ENCODE measurements at regions not wholly inside any gene's neighbourhood (a gene's known extent, or its start where the extent isn't known, plus 50 kb on each side); places are given as distances from the start of the nearest gene placed in this dataset.

GRCh38 chr2:8303322-8303832, 378.5 kb upstream of the ID2 start:
- no peaks in the 10 kb centered on the region for H3K9me3 ChIP-seq
- H3K27ac ChIP-seq = no peak overlapping the region
- DNase-seq (ENCODE audit: low spot score) = peak; percentile 75
- TF ChIP-seq, protein P1, sequence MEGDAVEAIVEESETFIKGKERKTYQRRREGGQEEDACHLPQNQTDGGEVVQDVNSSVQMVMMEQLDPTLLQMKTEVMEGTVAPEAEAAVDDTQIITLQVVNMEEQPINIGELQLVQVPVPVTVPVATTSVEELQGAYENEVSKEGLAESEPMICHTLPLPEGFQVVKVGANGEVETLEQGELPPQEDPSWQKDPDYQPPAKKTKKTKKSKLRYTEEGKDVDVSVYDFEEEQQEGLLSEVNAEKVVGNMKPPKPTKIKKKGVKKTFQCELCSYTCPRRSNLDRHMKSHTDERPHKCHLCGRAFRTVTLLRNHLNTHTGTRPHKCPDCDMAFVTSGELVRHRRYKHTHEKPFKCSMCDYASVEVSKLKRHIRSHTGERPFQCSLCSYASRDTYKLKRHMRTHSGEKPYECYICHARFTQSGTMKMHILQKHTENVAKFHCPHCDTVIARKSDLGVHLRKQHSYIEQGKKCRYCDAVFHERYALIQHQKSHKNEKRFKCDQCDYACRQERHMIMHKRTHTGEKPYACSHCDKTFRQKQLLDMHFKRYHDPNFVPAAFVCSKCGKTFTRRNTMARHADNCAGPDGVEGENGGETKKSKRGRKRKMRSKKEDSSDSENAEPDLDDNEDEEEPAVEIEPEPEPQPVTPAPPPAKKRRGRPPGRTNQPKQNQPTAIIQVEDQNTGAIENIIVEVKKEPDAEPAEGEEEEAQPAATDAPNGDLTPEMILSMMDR (IDR thresholded peaks at IDR 0.05) = no peak
- no peaks in the 10 kb centered on the region for H3K27me3 ChIP-seq
- H3K4me3 ChIP-seq = no peak overlapping the region
- no peaks in the 10 kb centered on the region for H3K36me3 ChIP-seq
- H3K4me1 ChIP-seq = peaks cover 0 to 7% of the 10 kb centered on the region in 2 donors

- DNase-seq (ENCODE audit: low spot score) = peak; percentile 32
- no peak overlapping the region for H3K4me3 ChIP-seq
- H3K36me3 ChIP-seq = no peaks in the 10 kb centered on the region
- H3K27ac ChIP-seq = no peak overlapping the region
- H3K9me3 ChIP-seq = no peaks in the 10 kb centered on the region
- peaks cover 0 to 12% of the 10 kb centered on the region in 2 donors for H3K4me1 ChIP-seq
- TF ChIP-seq, protein P1 (IDR thresholded peaks at IDR 0.05) = no peak
- H3K27me3 ChIP-seq = no peaks in the 10 kb centered on the region
Observed at GRCh38 chr2:8304821-8305766, 376.8 kb upstream of the ID2 start.

GRCh38 chr2:8306530-8307351, 375.1 kb upstream of the ID2 start:
- TF ChIP-seq, protein P1 (IDR thresholded peaks at IDR 0.05) = no peak
- H3K27ac ChIP-seq = no peak overlapping the region
- peaks cover 0 to 12% of the 10 kb centered on the region in 2 donors for H3K4me1 ChIP-seq
- peak; percentile 16 for DNase-seq (ENCODE audit: low spot score)
- no peaks in the 10 kb centered on the region for H3K27me3 ChIP-seq
- no peaks in the 10 kb centered on the region for H3K36me3 ChIP-seq
- H3K4me3 ChIP-seq = no peak overlapping the region
- no peaks in the 10 kb centered on the region for H3K9me3 ChIP-seq

- H3K27ac ChIP-seq = no peak overlapping the region
- no peaks in the 10 kb centered on the region for H3K27me3 ChIP-seq
- no peak overlapping the region for H3K4me3 ChIP-seq
- TF ChIP-seq, protein P1 (IDR thresholded peaks at IDR 0.05) = no peak
- peaks cover 0 to 5% of the 10 kb centered on the region in 2 donors for H3K4me1 ChIP-seq
- no peaks in the 10 kb centered on the region for H3K9me3 ChIP-seq
- H3K36me3 ChIP-seq = no peaks in the 10 kb centered on the region
- DNase-seq (ENCODE audit: low spot score) = peak; percentile 38
Observed at GRCh38 chr2:8307606-8308180, 374.2 kb upstream of the ID2 start.

GRCh38 chr2:8309131-8309530, 372.7 kb upstream of the ID2 start:
- DNase-seq (ENCODE audit: low spot score) = peak; percentile 55
- Histone ChIP-seq H3K9me3 (no peaks in the 10 kb centered on the region), H3K36me3 (no peaks in the 10 kb centered on the region), H3K4me3 (no peak overlapping the region), H3K27ac (no peak overlapping the region), H3K27me3 (no peaks in the 10 kb centered on the region), H3K4me1 (peaks cover 0 to 10% of the 10 kb centered on the region in 2 donors)
- TF ChIP-seq, protein P1 (IDR thresholded peaks at IDR 0.05) = no peak

Data from right atrium auricular region (tissue), 2 donors.